Upper lobe of left lung (tissue), 6 donors: ENCODE measurements at regions not wholly inside any gene's neighbourhood (a gene's known extent, or its start where the extent isn't known, plus 50 kb on each side); places are given as distances from the start of the nearest gene placed in this dataset.

Experiments
- ATAC-seq, 2 donors: fragments of 200-7000 bp; cut with Tn5 transposase; one replicate each; pipeline ENCODE4 v1.9.1; 2022; ENCODE audit warnings: mild to moderate bottlenecking in 2 of 2, moderate library complexity in 2 of 2; ENCODE audit not compliant: low FRiP score in 2 of 2
- DNase-seq, 2 donors: peaks; one replicate each; pipeline ENCODE4 v3.0.0-alpha.2; 2019 to 2020
- H3K27ac ChIP-seq, 4 donors: fragments of 200-600 bp; sonication (generic); one replicate each; pipeline ENCODE4 v1.5.1; 2016 to 2019
- H3K27me3 ChIP-seq, 4 donors: fragments of 200-600 bp; sonication (generic); one replicate each; pipeline ENCODE4 v1.5.1; 2017 to 2019
- H3K36me3 ChIP-seq, 4 donors: fragments of 200-600 bp; sonication (generic); one replicate each; pipeline ENCODE4 v1.5.1; 2016 to 2019
- H3K4me1 ChIP-seq, 4 donors: fragments of 200-600 bp; sonication (generic); one replicate each; pipeline ENCODE4 v1.5.1; 2018 to 2019
- H3K4me3 ChIP-seq, 4 donors: fragments of 200-600 bp; sonication (generic); one replicate each; pipeline ENCODE4 v1.5.1; 2017 to 2019; ENCODE audit warnings: mild to moderate bottlenecking in 2 of 4, moderate library complexity in 1 of 4
- H3K9me3 ChIP-seq, 4 donors: fragments of 200-600 bp; sonication (generic); one replicate each; pipeline ENCODE4 v1.5.1; 2018 to 2019
- CTCF ChIP-seq, 6 experiments: fragments of 450-650 bp in 4 of 6; fragments of 200-600 bp in 2 of 6; sonication (generic) in 2 of 6; IDR thresholded peaks; one replicate each; pipeline ENCODE4 v1.5.1; 2016 to 2019; ENCODE audit warnings: antibody characterized with exemption in 6 of 6
- EP300 ChIP-seq, 4 donors: sonication (generic); formaldehyde crosslinking; IDR thresholded peaks; one replicate each; pipeline ENCODE4 v1.5.1; 2017; ENCODE audit warnings: antibody characterized with exemption in 4 of 4, control low read depth in 2 of 4
- POLR2A ChIP-seq, 4 donors: fragments of 450-650 bp; IDR thresholded peaks; one replicate each; pipeline ENCODE4 v1.5.1; 2016 to 2017; ENCODE audit warnings: antibody characterized with exemption in 4 of 4, mild to moderate bottlenecking in 2 of 4
- POLR2AphosphoS5 ChIP-seq, 2 donors: sonication (generic); formaldehyde crosslinking; IDR thresholded peaks; one replicate each; pipeline ENCODE4 v1.5.1; 2017; ENCODE audit warnings: antibody characterized with exemption in 2 of 2
- WGBS, 2 donors: methylation state at CpG; one replicate each; pipeline ENCODE4 v1.1.5; 2017 to 2018; 5-methylcytosine and 5-hydroxymethylcytosine counted together
- donor health status: DM: no; HTN: no; CAD: no; lungs with moderate emphysema.
- donor health status: DM: no; HTN: yes; CAD: no; lungs with severe emphysema.

GRCh38 chr18:30512872-30513271, 529.7 kb downstream of the DSC3 start:
- Histone ChIP-seq H3K27me3 (no peaks in the 10 kb centered on the region), H3K4me1 (no peaks in the 10 kb centered on the region), H3K27ac (no peak overlapping the region), H3K36me3 (no peaks in the 10 kb centered on the region), H3K4me3 (no peak overlapping the region), H3K9me3 (no peaks in the 10 kb centered on the region)
- TF ChIP-seq POLR2A (IDR thresholded peaks at IDR 0.05) (no peak), CTCF (IDR thresholded peaks at IDR 0.05) (no peak), POLR2AphosphoS5 (IDR thresholded peaks at IDR 0.05) (no peak)
- WGBS, 2 donors: 94 to 100% methylated on average over 1 to 4 of the region's 4 CpGs
- peak; percentile 38 to 61 for ATAC-seq
- DNase-seq: peak in 1 of 2 donors; percentile 20

GRCh38 chr18:30510882-30511281, 531.7 kb downstream of the DSC3 start:
- 66 to 80% methylated on average over 2 of the region's 2 CpGs for WGBS, 2 donors
- no peak overlapping the region for H3K4me3 ChIP-seq
- no peaks in the 10 kb centered on the region for H3K27me3 ChIP-seq
- H3K27ac ChIP-seq: no peak overlapping the region
- H3K4me1 ChIP-seq: no peaks in the 10 kb centered on the region
- DNase-seq (no peak), ATAC-seq (no peak)
- TF ChIP-seq POLR2A (IDR thresholded peaks at IDR 0.05) (no peak), EP300 (IDR thresholded peaks at IDR 0.05) (no peak), POLR2AphosphoS5 (IDR thresholded peaks at IDR 0.05) (no peak), CTCF (IDR thresholded peaks at IDR 0.05) (no peak)
- no peaks in the 10 kb centered on the region for H3K36me3 ChIP-seq
- H3K9me3 ChIP-seq: no peaks in the 10 kb centered on the region

GRCh38 chr18:30501594-30501993, 540.9 kb downstream of the DSC3 start:
- WGBS, 2 donors: 73 to 81% methylated on average over 3 of the region's 3 CpGs
- Histone ChIP-seq H3K9me3 (no peaks in the 10 kb centered on the region), H3K4me3 (no peak overlapping the region), H3K36me3 (no peaks in the 10 kb centered on the region), H3K4me1 (no peaks in the 10 kb centered on the region), H3K27me3 (no peaks in the 10 kb centered on the region), H3K27ac (no peak overlapping the region)
- DNase-seq (no peak), ATAC-seq (no peak)
- TF ChIP-seq POLR2A (IDR thresholded peaks at IDR 0.05) (no peak), CTCF (IDR thresholded peaks at IDR 0.05) (no peak), POLR2AphosphoS5 (IDR thresholded peaks at IDR 0.05) (no peak), EP300 (IDR thresholded peaks at IDR 0.05) (no peak)

- TF ChIP-seq POLR2A (IDR thresholded peaks at IDR 0.05) (no peak), POLR2AphosphoS5 (IDR thresholded peaks at IDR 0.05) (no peak), CTCF (IDR thresholded peaks at IDR 0.05) (no peak), EP300 (IDR thresholded peaks at IDR 0.05) (no peak)
- no peaks in the 10 kb centered on the region for H3K36me3 ChIP-seq
- H3K27me3 ChIP-seq: no peaks in the 10 kb centered on the region
- no peak overlapping the region for H3K27ac ChIP-seq
- WGBS, 2 donors: 94% methylated on average over 4 of the region's 4 CpGs
- DNase-seq: no peak
- H3K9me3 ChIP-seq: no peaks in the 10 kb centered on the region
- no peak for ATAC-seq
- H3K4me3 ChIP-seq: no peak overlapping the region
- no peaks in the 10 kb centered on the region for H3K4me1 ChIP-seq
Measured at GRCh38 chr18:30500240-30500945, 542.1 kb downstream of the DSC3 start.

GRCh38 chr18:30499721-30500120, 542.8 kb downstream of the DSC3 start:
- Histone ChIP-seq H3K36me3 (no peaks in the 10 kb centered on the region), H3K9me3 (no peaks in the 10 kb centered on the region), H3K4me1 (no peaks in the 10 kb centered on the region), H3K27me3 (no peaks in the 10 kb centered on the region), H3K27ac (no peak overlapping the region), H3K4me3 (no peak overlapping the region)
- ATAC-seq: no peak
- WGBS, 2 donors: 82 to 84% methylated on average over 2 of the region's 2 CpGs
- no peak for TF ChIP-seq POLR2AphosphoS5 (IDR thresholded peaks at IDR 0.05)
- no peak for TF ChIP-seq POLR2A (IDR thresholded peaks at IDR 0.05)
- no peak for TF ChIP-seq EP300 (IDR thresholded peaks at IDR 0.05)
- no peak for TF ChIP-seq CTCF (IDR thresholded peaks at IDR 0.05)
- no peak for DNase-seq
